ENCODE measurements at regions not wholly inside any gene's neighbourhood (a gene's known extent, or its start where the extent isn't known, plus 50 kb on each side); places are given as distances from the start of the nearest gene placed in this dataset.

DNA sequence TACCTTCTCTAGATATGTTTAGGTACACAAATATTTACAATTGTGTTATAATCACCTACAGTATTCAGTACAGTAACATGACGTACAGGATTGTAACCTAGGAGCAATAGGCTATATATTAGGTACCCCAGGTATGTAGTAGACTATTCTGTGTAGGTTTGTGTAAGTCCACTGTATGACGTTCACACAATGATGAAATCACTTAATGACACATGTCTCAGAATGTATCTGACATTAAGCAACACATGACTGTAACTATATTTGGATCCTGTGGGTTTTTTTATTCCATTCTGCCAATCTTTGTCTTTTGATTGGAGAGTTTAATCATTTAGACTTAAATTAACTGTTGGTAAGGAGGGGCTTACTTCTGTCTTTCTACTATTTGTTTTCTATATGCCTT is 52.1 kb downstream of the STYXL2 start:
- CTCF ChIA-PET, result no interaction called here
- Mint-ChIP-seq H3K27me3 (ENCODE audit: insufficient read depth, unreplicated experiment) (no peaks in the 10 kb centered on the region), H3K27ac (ENCODE audit: low read depth, unreplicated experiment) (no peak overlapping the region), H3K4me3 (ENCODE audit: unreplicated experiment) (no peak overlapping the region), H3K9me3 (ENCODE audit: unreplicated experiment) (peaks cover 8% of the 10 kb centered on the region), H3K36me3 (ENCODE audit: insufficient read depth, unreplicated experiment) (no peaks in the 10 kb centered on the region), H3K4me1 (ENCODE audit: insufficient read depth, unreplicated experiment) (peaks cover 6% of the 10 kb centered on the region)
- BruUV-seq (replicated peaks), result no TSS peak
- POLR2A ChIA-PET, result interaction anchor here (0.7 to 0.9 kb wide), 2 partner anchors 10 to 17 kb away, joined by 3 to 4 read pairs; no protein-coding TSS in a partner anchor
- TF ChIP-seq, protein P1, sequence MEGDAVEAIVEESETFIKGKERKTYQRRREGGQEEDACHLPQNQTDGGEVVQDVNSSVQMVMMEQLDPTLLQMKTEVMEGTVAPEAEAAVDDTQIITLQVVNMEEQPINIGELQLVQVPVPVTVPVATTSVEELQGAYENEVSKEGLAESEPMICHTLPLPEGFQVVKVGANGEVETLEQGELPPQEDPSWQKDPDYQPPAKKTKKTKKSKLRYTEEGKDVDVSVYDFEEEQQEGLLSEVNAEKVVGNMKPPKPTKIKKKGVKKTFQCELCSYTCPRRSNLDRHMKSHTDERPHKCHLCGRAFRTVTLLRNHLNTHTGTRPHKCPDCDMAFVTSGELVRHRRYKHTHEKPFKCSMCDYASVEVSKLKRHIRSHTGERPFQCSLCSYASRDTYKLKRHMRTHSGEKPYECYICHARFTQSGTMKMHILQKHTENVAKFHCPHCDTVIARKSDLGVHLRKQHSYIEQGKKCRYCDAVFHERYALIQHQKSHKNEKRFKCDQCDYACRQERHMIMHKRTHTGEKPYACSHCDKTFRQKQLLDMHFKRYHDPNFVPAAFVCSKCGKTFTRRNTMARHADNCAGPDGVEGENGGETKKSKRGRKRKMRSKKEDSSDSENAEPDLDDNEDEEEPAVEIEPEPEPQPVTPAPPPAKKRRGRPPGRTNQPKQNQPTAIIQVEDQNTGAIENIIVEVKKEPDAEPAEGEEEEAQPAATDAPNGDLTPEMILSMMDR (IDR thresholded peaks at IDR 0.05; ENCODE audit: unreplicated experiment), result no peak
- intact Hi-C loops (cut with micrococcal nuclease), result no loop called here
- peak; percentile 68 for DNase-seq (ENCODE audit: unreplicated experiment)

- no peak for DNase-seq (ENCODE audit: unreplicated experiment)
- Mint-ChIP-seq H3K9me3 (ENCODE audit: unreplicated experiment) (peaks cover 8% of the 10 kb centered on the region), H3K4me1 (ENCODE audit: insufficient read depth, unreplicated experiment) (peaks cover 6% of the 10 kb centered on the region), H3K4me3 (ENCODE audit: unreplicated experiment) (no peak overlapping the region), H3K27me3 (ENCODE audit: insufficient read depth, unreplicated experiment) (no peaks in the 10 kb centered on the region), H3K27ac (ENCODE audit: low read depth, unreplicated experiment) (no peak overlapping the region), H3K36me3 (ENCODE audit: insufficient read depth, unreplicated experiment) (no peaks in the 10 kb centered on the region)
- intact Hi-C loops (cut with micrococcal nuclease), result no loop called here
- CTCF ChIA-PET, result interaction anchor here (1.1 to 2.5 kb wide), 2 partner anchors 73 to 80 kb away, joined by 3 to 14 read pairs; no protein-coding TSS in a partner anchor
- POLR2A ChIA-PET, result interaction anchor here (0.9 to 1.3 kb wide), 3 partner anchors 11 to 73 kb away, joined by 4 to 7 read pairs (median 4); no protein-coding TSS in a partner anchor
- TF ChIP-seq, protein P1 (IDR thresholded peaks at IDR 0.05; ENCODE audit: unreplicated experiment), result no peak
- BruUV-seq (replicated peaks), result no TSS peak
Measured at GRCh38 chr1:167146903-167147539, 53.1 kb downstream of the STYXL2 start.

DNA sequence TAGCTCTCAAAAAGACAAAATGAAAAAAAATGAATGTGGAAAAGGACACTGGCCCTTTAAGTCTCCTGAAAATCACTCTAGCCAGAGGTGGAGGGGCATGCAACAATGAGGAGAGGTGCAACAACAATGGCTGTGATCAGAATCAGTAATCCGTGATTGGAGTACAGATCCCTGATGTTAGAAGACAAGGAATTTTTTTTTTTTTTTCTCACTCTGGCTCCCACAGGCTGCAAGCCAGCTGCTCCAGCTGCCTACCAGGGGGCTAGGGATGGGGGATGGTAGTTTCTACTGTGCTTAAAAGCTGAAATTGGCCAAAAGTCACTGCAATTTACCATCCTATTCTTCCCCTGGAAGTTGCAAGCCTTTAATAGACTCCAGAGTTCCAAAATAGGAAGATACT is 54.5 kb downstream of the STYXL2 start:
- POLR2A ChIA-PET, result interaction anchor here (0.7 to 1.3 kb wide), 2 partner anchors 34 to 499 kb away, joined by 3 to 4 read pairs; no protein-coding TSS in a partner anchor
- TF ChIP-seq, protein P1 (IDR thresholded peaks at IDR 0.05; ENCODE audit: unreplicated experiment), result no peak
- CTCF ChIA-PET, result interaction anchor here (1.0 to 2.5 kb wide), 5 partner anchors 12 to 87 kb away, joined by 3 to 14 read pairs (median 3); no protein-coding TSS in a partner anchor
- Mint-ChIP-seq H3K27me3 (ENCODE audit: insufficient read depth, unreplicated experiment) (no peaks in the 10 kb centered on the region), H3K9me3 (ENCODE audit: unreplicated experiment) (peaks cover 8% of the 10 kb centered on the region), H3K4me3 (ENCODE audit: unreplicated experiment) (no peak overlapping the region), H3K4me1 (ENCODE audit: insufficient read depth, unreplicated experiment) (peaks cover 11% of the 10 kb centered on the region), H3K27ac (ENCODE audit: low read depth, unreplicated experiment) (no peak overlapping the region), H3K36me3 (ENCODE audit: insufficient read depth, unreplicated experiment) (no peaks in the 10 kb centered on the region)
- DNase-seq (ENCODE audit: unreplicated experiment), result no peak
- intact Hi-C loops (cut with micrococcal nuclease), result no loop called here
- no TSS peak for BruUV-seq (replicated peaks)

- Mint-ChIP-seq H3K36me3 (ENCODE audit: insufficient read depth, unreplicated experiment) (no peaks in the 10 kb centered on the region), H3K9me3 (ENCODE audit: unreplicated experiment) (peaks cover 8% of the 10 kb centered on the region), H3K27ac (ENCODE audit: low read depth, unreplicated experiment) (no peak overlapping the region), H3K4me3 (ENCODE audit: unreplicated experiment) (no peak overlapping the region), H3K27me3 (ENCODE audit: insufficient read depth, unreplicated experiment) (no peaks in the 10 kb centered on the region), H3K4me1 (ENCODE audit: insufficient read depth, unreplicated experiment) (peaks cover 11% of the 10 kb centered on the region)
- TF ChIP-seq, protein P1 (IDR thresholded peaks at IDR 0.05; ENCODE audit: unreplicated experiment), result no peak
- no TSS peak for BruUV-seq (replicated peaks)
- ChIA-PET POLR2A (interaction anchor here (0.8 kb wide), 1 partner anchor 13 kb away, joined by 3 read pairs; no protein-coding TSS in a partner anchor), CTCF (interaction anchor here (0.6 to 2.5 kb wide), 7 partner anchors 12 to 1779 kb away, joined by 3 to 14 read pairs (median 5); no protein-coding TSS in a partner anchor)
- intact Hi-C loops (cut with micrococcal nuclease), result no loop called here
- DNase-seq (ENCODE audit: unreplicated experiment), result no peak
Measured at GRCh38 chr1:167149793-167150491, 56.1 kb downstream of the STYXL2 start.

Data from MCF 10A (cell line).